B cell (primary cell): ENCODE measurements at regions not wholly inside any gene's neighbourhood (a gene's known extent, or its start where the extent isn't known, plus 50 kb on each side); places are given as distances from the start of the nearest gene placed in this dataset.

Experiments
- ATAC-seq: fragments of 200-7000 bp; cut with Tn5 transposase; one replicate; pipeline ENCODE4 v1.10.0; 2021; ENCODE audit warnings: low read depth, mild to moderate bottlenecking, moderate number of reproducible peaks, moderate library complexity
- CTCF ChIA-PET: fragments of 350-600 bp; sonication (Branson Sonifier 250); formaldehyde crosslinking; loops from one replicate; lab custom pipeline; 2021; ENCODE audit warnings: antibody characterized with exemption, inconsistent platforms; lab: Charles Lee
- POLR2A ChIA-PET: fragments of 350-600 bp; sonication (Branson Sonifier 250); formaldehyde crosslinking; loops from one replicate; lab custom pipeline; 2021; ENCODE audit warnings: antibody characterized with exemption; lab: Charles Lee
- DNase-seq: peaks from one replicate; pipeline ENCODE4 v3.0.0; 2013
- H2AFZ ChIP-seq: 2 replicates; pipeline ENCODE4 v1.6.1; 2012; ENCODE audit warnings: mild to moderate bottlenecking, low read depth, low read length; ENCODE audit not compliant: insufficient read depth, poor library complexity, severe bottlenecking
- H3K27ac ChIP-seq, 2 donors: 1 replicate in 1 of 2; 2 replicates in 1 of 2; pipeline ENCODE4 v1.5.1; 2012 to 2013; ENCODE audit warnings: low read length in 2 of 2, mild to moderate bottlenecking in 2 of 2, moderate library complexity in 1 of 2
- H3K27me3 ChIP-seq, 4 experiments: fragments of 200-600 bp in 1 of 4; sonication (generic) in 1 of 4; replicated peaks in 1 of 4; 1 replicate in 2 of 4; 2 replicates in 2 of 4; pipeline versions ENCODE4 v1.6.1 to v1.7.0; 2013 to 2016; ENCODE audit warnings: low read length in 3 of 4, mild to moderate bottlenecking in 2 of 4, mixed read lengths in 1 of 4, moderate library complexity in 1 of 4; ENCODE audit not compliant: insufficient read depth in 4 of 4, control insufficient read depth in 3 of 4; ENCODE audit errors: control extremely low read depth in 1 of 4
- H3K36me3 ChIP-seq, 2 experiments: replicated peaks in 1 of 2; 1 replicate in 1 of 2; 2 replicates in 1 of 2; pipeline versions ENCODE4 v1.6.1 to v1.7.1; 2013; ENCODE audit warnings: low read length in 1 of 2; ENCODE audit not compliant: insufficient read depth in 2 of 2, control insufficient read depth in 1 of 2; ENCODE audit errors: control extremely low read depth in 1 of 2, extremely low read depth in 1 of 2
- H3K4me1 ChIP-seq, 2 donors: fragments of 200-600 bp in 1 of 2; sonication (generic) in 1 of 2; 1 replicate in 1 of 2; 2 replicates in 1 of 2; pipeline versions ENCODE4 v1.5.1 to v1.6.1; 2013 to 2017; ENCODE audit warnings: low read length in 2 of 2; ENCODE audit not compliant: control insufficient read depth in 2 of 2, insufficient read depth in 2 of 2
- H3K4me2 ChIP-seq: replicated peaks from 2 replicates; pipeline ENCODE3; 2012; ENCODE audit warnings: mild to moderate bottlenecking, low read depth, low read length; ENCODE audit not compliant: poor library complexity, severe bottlenecking
- H3K4me3 ChIP-seq, 5 experiments: fragments of 200-600 bp in 1 of 5; sonication (generic) in 1 of 5; 1 replicate in 3 of 5; 2 replicates in 2 of 5; pipeline versions ENCODE4 v1.5.1 to v1.7.0; 2011 to 2016; ENCODE audit warnings: low read length in 4 of 5, mild to moderate bottlenecking in 4 of 5, low read depth in 2 of 5, control low read depth in 1 of 5, moderate library complexity in 1 of 5; ENCODE audit not compliant: insufficient read depth in 1 of 5; ENCODE audit errors: control extremely low read depth in 1 of 5, extremely low read depth in 1 of 5
- H3K79me2 ChIP-seq: fragments of 200-600 bp; sonication (generic); one replicate; pipeline ENCODE4 v1.6.0; 2016; ENCODE audit warnings: low read length; ENCODE audit not compliant: control insufficient read depth, insufficient read depth
- H3K9ac ChIP-seq: fragments of 200-600 bp; sonication (generic); 2 replicates; pipeline ENCODE4 v1.6.1; 2017; ENCODE audit warnings: mild to moderate bottlenecking, low read length, moderate library complexity
- H3K9me3 ChIP-seq, 3 donors: one replicate each; pipeline versions ENCODE4 v1.6.1 to v1.7.1; 2013; ENCODE audit warnings: low read length in 2 of 3; ENCODE audit not compliant: control insufficient read depth in 2 of 3, insufficient read depth in 1 of 3; ENCODE audit errors: control extremely low read depth in 1 of 3
- H4K20me1 ChIP-seq: 2 replicates; pipeline ENCODE4 v1.6.0; 2012; ENCODE audit warnings: mild to moderate bottlenecking, low read length; ENCODE audit not compliant: insufficient read depth, control insufficient read depth, poor library complexity, severe bottlenecking
- H3K27ac Mint-ChIP-seq: one replicate; pipeline ENCODE4 v1.8.0; 2021; ENCODE audit warnings: mixed read lengths
- H3K27me3 Mint-ChIP-seq: one replicate; pipeline ENCODE4 v1.8.0; 2021; ENCODE audit warnings: mixed read lengths
- H3K4me1 Mint-ChIP-seq: one replicate; pipeline ENCODE4 v1.8.0; 2021; ENCODE audit warnings: mixed read lengths
- H3K4me3 Mint-ChIP-seq: one replicate; pipeline ENCODE4 v1.8.0; 2021; ENCODE audit warnings: mixed read lengths
- H3K9me3 Mint-ChIP-seq: one replicate; pipeline ENCODE4 v1.8.0; 2022; ENCODE audit warnings: mixed read lengths; ENCODE audit not compliant: insufficient read depth
- EZH2 ChIP-seq: IDR thresholded peaks from 2 replicates; pipeline ENCODE4 v1.6.1; 2012; ENCODE audit warnings: borderline replicate concordance, low read depth, mild to moderate bottlenecking, moderate library complexity, low read length; ENCODE audit not compliant: insufficient read depth, poor library complexity, severe bottlenecking
- WGBS: methylation state at CpG from one replicate; pipeline ENCODE4 v1.1.5; 2013; ENCODE audit warnings: missing lambda C conversion rate; ENCODE audit not compliant: insufficient coverage; 5-methylcytosine and 5-hydroxymethylcytosine counted together
- intact Hi-C: fragments of 100-400 bp; cut with micrococcal nuclease; formaldehyde crosslinking; loops from one replicate; pipeline ENCODE4 v1.10.0; 2022
- TF ChIP-seq, protein P1 (sequence below): fragments of 200-600 bp; IDR thresholded peaks from one replicate; pipeline ENCODE4 v1.8.0; 2022; ENCODE audit warnings: antibody characterized with exemption, mild to moderate bottlenecking

DNA sequence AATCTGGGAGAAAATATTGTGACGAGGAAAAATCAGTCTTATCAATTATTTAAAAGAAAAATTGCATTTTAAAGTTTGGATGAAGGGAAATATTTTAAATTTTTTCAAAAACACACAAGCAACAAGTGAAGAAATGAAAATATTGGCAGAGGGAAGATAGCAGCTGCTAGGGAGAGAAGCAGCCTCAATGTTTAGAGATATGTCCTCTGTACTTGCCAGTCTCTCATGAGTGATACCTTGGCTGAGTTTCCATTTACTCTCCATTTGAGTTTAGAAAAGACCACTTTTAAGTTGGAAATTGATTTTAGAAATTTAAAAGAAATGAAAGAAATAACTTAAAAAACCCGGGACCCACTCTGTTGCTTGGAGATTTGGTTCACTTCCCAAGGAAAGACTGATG is 88.6 kb upstream of the DBX1 start:
- intact Hi-C loops, result no loop called here
- no peaks in the 10 kb centered on the region for H3K4me1 ChIP-seq
- H3K36me3 ChIP-seq, result no peaks in the 10 kb centered on the region
- Mint-ChIP-seq H3K4me1 (no peaks in the 10 kb centered on the region), H3K27me3 (peaks cover 13% of the 10 kb centered on the region), H3K4me3 (no peak overlapping the region), H3K9me3 (no peaks in the 10 kb centered on the region), H3K27ac (no peak overlapping the region)
- H4K20me1 ChIP-seq, result no peaks in the 10 kb centered on the region
- H3K4me3 ChIP-seq, result no peak overlapping the region
- DNase-seq (no peak), ATAC-seq (no peak)
- H3K9me3 ChIP-seq, result no peaks in the 10 kb centered on the region
- no peak overlapping the region for H2AFZ ChIP-seq
- no peak overlapping the region for H3K27ac ChIP-seq
- WGBS, result 80% methylated on average over 1 of the region's 2 CpGs
- ChIA-PET POLR2A (no interaction called here), CTCF (no interaction called here)
- H3K4me2 ChIP-seq, result no peak overlapping the region
- no peak overlapping the region for H3K9ac ChIP-seq
- H3K27me3 ChIP-seq, result no peaks in the 10 kb centered on the region
- no peak for TF ChIP-seq EZH2
- TF ChIP-seq, protein P1, sequence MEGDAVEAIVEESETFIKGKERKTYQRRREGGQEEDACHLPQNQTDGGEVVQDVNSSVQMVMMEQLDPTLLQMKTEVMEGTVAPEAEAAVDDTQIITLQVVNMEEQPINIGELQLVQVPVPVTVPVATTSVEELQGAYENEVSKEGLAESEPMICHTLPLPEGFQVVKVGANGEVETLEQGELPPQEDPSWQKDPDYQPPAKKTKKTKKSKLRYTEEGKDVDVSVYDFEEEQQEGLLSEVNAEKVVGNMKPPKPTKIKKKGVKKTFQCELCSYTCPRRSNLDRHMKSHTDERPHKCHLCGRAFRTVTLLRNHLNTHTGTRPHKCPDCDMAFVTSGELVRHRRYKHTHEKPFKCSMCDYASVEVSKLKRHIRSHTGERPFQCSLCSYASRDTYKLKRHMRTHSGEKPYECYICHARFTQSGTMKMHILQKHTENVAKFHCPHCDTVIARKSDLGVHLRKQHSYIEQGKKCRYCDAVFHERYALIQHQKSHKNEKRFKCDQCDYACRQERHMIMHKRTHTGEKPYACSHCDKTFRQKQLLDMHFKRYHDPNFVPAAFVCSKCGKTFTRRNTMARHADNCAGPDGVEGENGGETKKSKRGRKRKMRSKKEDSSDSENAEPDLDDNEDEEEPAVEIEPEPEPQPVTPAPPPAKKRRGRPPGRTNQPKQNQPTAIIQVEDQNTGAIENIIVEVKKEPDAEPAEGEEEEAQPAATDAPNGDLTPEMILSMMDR, result no peak
- no peaks in the 10 kb centered on the region for H3K79me2 ChIP-seq

DNA sequence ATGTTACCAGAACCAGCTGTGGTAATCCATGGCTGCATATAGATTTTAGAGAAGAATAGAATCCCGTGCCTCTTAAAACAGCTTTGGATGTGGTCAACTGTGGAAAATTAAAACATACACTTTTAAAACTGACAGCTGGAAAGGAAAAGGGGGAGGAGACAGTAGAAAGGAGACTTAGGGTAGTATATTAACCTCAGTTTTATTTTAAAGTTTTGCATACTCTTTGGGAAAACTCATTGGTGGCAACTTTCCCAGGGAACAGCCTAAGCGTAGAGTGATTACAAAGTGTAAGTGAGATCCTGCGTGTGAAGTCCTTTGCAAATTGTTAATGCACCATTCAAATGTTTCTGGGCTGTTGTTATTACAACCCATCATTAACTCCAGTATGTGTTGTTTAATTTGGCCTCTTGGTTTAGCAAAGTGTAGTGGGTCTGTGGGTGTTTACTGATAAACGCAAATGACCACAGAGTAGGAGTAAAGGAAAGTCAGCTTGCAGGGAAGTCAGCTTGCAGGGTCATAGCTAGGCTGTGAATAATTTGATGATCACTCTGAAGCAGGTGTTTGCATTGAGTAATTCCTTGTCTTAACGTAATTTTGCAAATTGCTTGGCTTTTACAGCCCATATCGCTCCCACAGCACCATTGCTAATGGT is 88.0 kb upstream of the DBX1 start:
- TF ChIP-seq EZH2, result no peak
- TF ChIP-seq, protein P1, result no peak
- no peaks in the 10 kb centered on the region for H3K36me3 ChIP-seq
- intact Hi-C loops, result no loop called here
- Mint-ChIP-seq H3K4me3 (no peak overlapping the region), H3K9me3 (no peaks in the 10 kb centered on the region), H3K27ac (no peak overlapping the region), H3K27me3 (peaks cover 14% of the 10 kb centered on the region), H3K4me1 (no peaks in the 10 kb centered on the region)
- ATAC-seq, result no peak
- H3K27ac ChIP-seq, result no peak overlapping the region
- CTCF ChIA-PET, result no interaction called here
- H3K9me3 ChIP-seq, result no peaks in the 10 kb centered on the region
- POLR2A ChIA-PET, result no interaction called here
- 67% methylated on average over 1 of the region's 6 CpGs for WGBS
- H3K4me2 ChIP-seq, result no peak overlapping the region
- DNase-seq, result no peak
- no peak overlapping the region for H3K4me3 ChIP-seq
- no peak overlapping the region for H2AFZ ChIP-seq
- no peaks in the 10 kb centered on the region for H3K79me2 ChIP-seq
- no peak overlapping the region for H3K9ac ChIP-seq
- H3K27me3 ChIP-seq, result no peaks in the 10 kb centered on the region
- H4K20me1 ChIP-seq, result no peaks in the 10 kb centered on the region
- H3K4me1 ChIP-seq, result no peaks in the 10 kb centered on the region
